Astrocyte of the spinal cord (primary cell): ENCODE measurements at regions not wholly inside any gene's neighbourhood (a gene's known extent, or its start where the extent isn't known, plus 50 kb on each side); places are given as distances from the start of the nearest gene placed in this dataset.

Experiments
- DNase-seq: peaks from one replicate; pipeline ENCODE4 v3.0.0; 2011; ENCODE audit warnings: low read depth, low spot score
- H3K4me3 ChIP-seq: 2 replicates; pipeline ENCODE4 v1.5.1; 2011; ENCODE audit warnings: low read depth, mild to moderate bottlenecking, low read length, moderate library complexity
- CTCF ChIP-seq: IDR thresholded peaks from 2 replicates; pipeline ENCODE4 v1.5.1; 2012; ENCODE audit warnings: low read depth, mild to moderate bottlenecking, low read length, inconsistent platforms
- in situ Hi-C: cut with HindIII; loops from 2 replicates; pipeline ENCODE4 v1.10.0; 2017; ENCODE audit warnings: low sequenced_read_pairs

- no peak overlapping the region for H3K4me3 ChIP-seq
- DNase-seq: no peak
- in situ Hi-C loops: no loop called here
- TF ChIP-seq CTCF: no peak
Observed at GRCh38 chr14:82153689-82154088, 620.0 kb upstream of the SEL1L start.

GRCh38 chr14:82159624-82160023, 626.0 kb upstream of the SEL1L start:
- DNase-seq: no peak
- H3K4me3 ChIP-seq: no peak overlapping the region
- TF ChIP-seq CTCF: no peak
- in situ Hi-C loops: no loop called here

GRCh38 chr14:82180139-82180538, 646.5 kb upstream of the SEL1L start:
- in situ Hi-C loops: no loop called here
- no peak overlapping the region for H3K4me3 ChIP-seq
- TF ChIP-seq CTCF: no peak
- no peak for DNase-seq

GRCh38 chr14:82182646-82183045, 649.0 kb upstream of the SEL1L start:
- no peak for TF ChIP-seq CTCF
- in situ Hi-C loops: no loop called here
- H3K4me3 ChIP-seq: no peak overlapping the region
- no peak for DNase-seq

- no peak for DNase-seq
- H3K4me3 ChIP-seq: no peak overlapping the region
- TF ChIP-seq CTCF: no peak
- in situ Hi-C loops: no loop called here
Observed at GRCh38 chr14:82190742-82191141, 657.1 kb upstream of the SEL1L start.

- no peak for TF ChIP-seq CTCF
- H3K4me3 ChIP-seq: no peak overlapping the region
- DNase-seq: no peak
- in situ Hi-C loops: no loop called here
Observed at GRCh38 chr14:82192387-82192786, 658.7 kb upstream of the SEL1L start.

GRCh38 chr14:82223276-82223675, 689.6 kb upstream of the SEL1L start:
- no peak for TF ChIP-seq CTCF
- in situ Hi-C loops: no loop called here
- DNase-seq: no peak
- no peak overlapping the region for H3K4me3 ChIP-seq
